ENCODE measurements at regions not wholly inside any gene's neighbourhood (a gene's known extent, or its start where the extent isn't known, plus 50 kb on each side); places are given as distances from the start of the nearest gene placed in this dataset.
A peak's percentile ranks its signal among the peaks of the same experiment; 100 is the strongest.

DNA sequence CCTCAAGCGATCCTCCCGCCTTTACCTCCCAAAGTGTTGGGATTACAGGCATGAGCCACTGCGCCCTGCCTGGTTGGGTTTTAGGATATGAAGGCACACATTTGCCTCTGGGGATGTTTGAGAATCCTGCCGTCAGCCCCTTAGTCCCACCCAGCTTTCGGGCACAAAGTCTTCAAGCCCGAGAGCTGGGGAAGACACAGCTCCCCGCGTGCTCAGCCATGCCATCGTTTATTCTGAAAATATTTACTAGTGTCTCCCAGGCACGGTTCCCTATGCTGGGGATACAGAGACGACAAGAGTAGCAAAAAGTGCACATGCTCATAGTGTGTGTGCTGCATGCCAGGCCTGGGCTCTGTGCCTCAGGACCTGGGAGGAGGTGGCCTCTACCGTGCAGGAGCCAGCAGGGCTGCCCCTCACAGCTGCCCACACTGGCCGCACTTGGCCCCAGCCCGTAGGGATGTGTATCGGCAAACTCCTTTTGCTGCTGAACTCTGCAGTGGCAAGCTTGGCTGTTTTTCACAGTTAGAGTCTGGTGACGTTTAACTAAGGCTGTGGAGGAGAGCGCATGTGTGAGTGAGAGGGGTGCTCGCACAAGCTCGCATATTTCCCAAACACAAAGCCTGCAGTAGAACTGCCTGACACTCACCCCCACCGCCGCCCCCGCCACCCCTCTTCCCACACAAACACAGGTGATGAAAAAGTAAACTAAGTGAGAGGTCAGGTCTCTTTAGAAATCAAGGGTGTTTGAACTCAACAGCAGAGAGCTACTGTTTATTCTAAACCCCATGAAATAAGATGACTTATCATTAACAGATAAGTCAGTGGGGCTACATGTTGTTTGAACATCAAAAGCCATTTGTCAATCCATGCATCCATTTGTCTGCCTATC, 266.4 kb downstream of the MRTFB start:
- Histone ChIP-seq H3K4me1 (ENCODE audit: control insufficient read depth, insufficient read depth, low read length) (no peaks in the 10 kb centered on the region), H3K4me3 (ENCODE audit: insufficient read depth, low read depth, low read length) (no peak overlapping the region), H3K9me3 (ENCODE audit: control insufficient read depth, low read length) (no peaks in the 10 kb centered on the region), H3K27me3 (ENCODE audit: control insufficient read depth, insufficient read depth, low read length, poor library complexity, severe bottlenecking) (no peaks in the 10 kb centered on the region), H3K27ac (ENCODE audit: insufficient read depth, low read depth, low read length, poor library complexity, severe bottlenecking) (no peak overlapping the region), H3K36me3 (ENCODE audit: control insufficient read depth, insufficient read depth, low read length) (no peaks in the 10 kb centered on the region)
- WGBS, 2 experiments: 86 to 87% methylated on average over 19 to 22 of the region's 22 CpGs

DNA sequence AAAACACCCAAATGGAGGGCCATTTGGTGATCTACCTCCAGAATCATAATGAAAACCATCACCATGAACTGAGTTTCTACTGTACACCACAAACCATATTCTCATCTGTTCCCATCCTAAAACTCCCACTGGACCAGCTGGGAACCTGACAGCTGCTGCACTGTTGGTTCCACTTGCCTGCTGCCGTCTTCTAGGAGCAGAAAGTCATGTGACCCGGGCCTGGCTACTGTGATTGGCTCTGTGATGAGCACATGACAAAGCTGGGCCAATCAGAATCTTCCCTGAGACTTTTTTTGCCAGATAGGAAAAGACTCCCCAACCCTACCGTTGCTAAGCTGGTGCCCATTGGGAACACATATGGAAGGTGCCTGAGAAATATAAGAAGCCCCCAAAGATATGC, 264.2 kb downstream of the MRTFB start:
- H3K4me3 ChIP-seq (ENCODE audit: insufficient read depth, low read depth, low read length): no peak overlapping the region
- no peaks in the 10 kb centered on the region for H3K27me3 ChIP-seq (ENCODE audit: control insufficient read depth, insufficient read depth, low read length, poor library complexity, severe bottlenecking)
- no peaks in the 10 kb centered on the region for H3K36me3 ChIP-seq (ENCODE audit: control insufficient read depth, insufficient read depth, low read length)
- no peaks in the 10 kb centered on the region for H3K4me1 ChIP-seq (ENCODE audit: control insufficient read depth, insufficient read depth, low read length)
- no peak overlapping the region for H3K27ac ChIP-seq (ENCODE audit: insufficient read depth, low read depth, low read length, poor library complexity, severe bottlenecking)
- no peaks in the 10 kb centered on the region for H3K9me3 ChIP-seq (ENCODE audit: control insufficient read depth, low read length)
- 94 to 95% methylated on average over 3 of the region's 3 CpGs for WGBS, 2 experiments

GRCh38 chr16:14334366-14335080, 263.4 kb downstream of the MRTFB start:
- Histone ChIP-seq H3K4me3 (ENCODE audit: insufficient read depth, low read depth, low read length) (no peak overlapping the region), H3K27ac (ENCODE audit: insufficient read depth, low read depth, low read length, poor library complexity, severe bottlenecking) (no peak overlapping the region), H3K4me1 (ENCODE audit: control insufficient read depth, insufficient read depth, low read length) (no peaks in the 10 kb centered on the region), H3K9me3 (ENCODE audit: control insufficient read depth, low read length) (no peaks in the 10 kb centered on the region), H3K27me3 (ENCODE audit: control insufficient read depth, insufficient read depth, low read length, poor library complexity, severe bottlenecking) (no peaks in the 10 kb centered on the region), H3K36me3 (ENCODE audit: control insufficient read depth, insufficient read depth, low read length) (no peaks in the 10 kb centered on the region)
- WGBS, 2 experiments: 86 to 95% methylated on average over 12 to 13 of the region's 13 CpGs

GRCh38 chr16:14333361-14333760, 262.2 kb downstream of the MRTFB start:
- Histone ChIP-seq H3K36me3 (ENCODE audit: control insufficient read depth, insufficient read depth, low read length) (peaks cover 3% of the 10 kb centered on the region), H3K4me3 (ENCODE audit: insufficient read depth, low read depth, low read length) (no peak overlapping the region), H3K4me1 (ENCODE audit: control insufficient read depth, insufficient read depth, low read length) (no peaks in the 10 kb centered on the region), H3K27me3 (ENCODE audit: control insufficient read depth, insufficient read depth, low read length, poor library complexity, severe bottlenecking) (no peaks in the 10 kb centered on the region), H3K9me3 (ENCODE audit: control insufficient read depth, low read length) (no peaks in the 10 kb centered on the region), H3K27ac (ENCODE audit: insufficient read depth, low read depth, low read length, poor library complexity, severe bottlenecking) (no peak overlapping the region)
- 85 to 97% methylated on average over 2 of the region's 2 CpGs for WGBS, 2 experiments

GRCh38 chr16:14331020-14331419, 259.9 kb downstream of the MRTFB start:
- Histone ChIP-seq H3K27me3 (ENCODE audit: control insufficient read depth, insufficient read depth, low read length, poor library complexity, severe bottlenecking) (no peaks in the 10 kb centered on the region), H3K9me3 (ENCODE audit: control insufficient read depth, low read length) (no peaks in the 10 kb centered on the region), H3K4me1 (ENCODE audit: control insufficient read depth, insufficient read depth, low read length) (peaks cover 6% of the 10 kb centered on the region), H3K4me3 (ENCODE audit: insufficient read depth, low read depth, low read length) (no peak overlapping the region), H3K27ac (ENCODE audit: insufficient read depth, low read depth, low read length, poor library complexity, severe bottlenecking) (no peak overlapping the region), H3K36me3 (ENCODE audit: control insufficient read depth, insufficient read depth, low read length) (peaks cover 7% of the 10 kb centered on the region)
- WGBS, 2 experiments: 84 to 91% methylated on average over 2 of the region's 2 CpGs

GRCh38 chr16:14329727-14330350, 258.7 kb downstream of the MRTFB start:
- H3K36me3 ChIP-seq (ENCODE audit: control insufficient read depth, insufficient read depth, low read length): peaks cover 7% of the 10 kb centered on the region
- H3K9me3 ChIP-seq (ENCODE audit: control insufficient read depth, low read length): no peaks in the 10 kb centered on the region
- no peaks in the 10 kb centered on the region for H3K27me3 ChIP-seq (ENCODE audit: control insufficient read depth, insufficient read depth, low read length, poor library complexity, severe bottlenecking)
- H3K27ac ChIP-seq (ENCODE audit: insufficient read depth, low read depth, low read length, poor library complexity, severe bottlenecking): no peak overlapping the region
- 96% methylated on average over 3 of the region's 3 CpGs for WGBS, 2 experiments
- no peak overlapping the region for H3K4me3 ChIP-seq (ENCODE audit: insufficient read depth, low read depth, low read length)
- H3K4me1 ChIP-seq (ENCODE audit: control insufficient read depth, insufficient read depth, low read length): peaks cover 10% of the 10 kb centered on the region

- H3K27ac ChIP-seq (ENCODE audit: insufficient read depth, low read depth, low read length, poor library complexity, severe bottlenecking): peak overlapping the region; percentile 36
- WGBS, 2 experiments: 74 to 77% methylated on average over 16 of the region's 16 CpGs
These were observed 254.6 kb downstream of the MRTFB start for GRCh38 chr16:14325502-14326401.

DNA sequence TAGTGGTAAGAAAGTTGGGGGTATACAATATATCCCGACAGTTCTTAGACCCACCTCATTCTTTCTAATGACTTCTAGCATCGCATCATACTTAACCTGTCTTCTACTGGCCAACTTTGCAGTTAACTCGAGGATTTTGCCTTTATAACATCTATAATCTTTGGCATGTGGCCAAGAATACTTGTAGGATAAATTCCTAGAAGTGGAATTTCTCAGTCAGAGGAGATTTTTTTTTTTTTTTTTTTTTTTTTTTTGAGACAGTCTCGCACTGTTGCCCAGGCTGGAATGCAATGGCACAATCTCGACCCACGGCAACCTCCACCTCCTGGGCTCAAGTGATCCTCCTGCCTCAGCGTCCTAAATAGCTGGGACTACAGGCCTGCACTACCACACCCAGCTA, 253.5 kb downstream of the MRTFB start:
- Histone ChIP-seq H3K4me3 (ENCODE audit: insufficient read depth, low read depth, low read length) (no peak overlapping the region), H3K4me1 (ENCODE audit: control insufficient read depth, insufficient read depth, low read length) (peaks cover 10% of the 10 kb centered on the region), H3K9me3 (ENCODE audit: control insufficient read depth, low read length) (no peaks in the 10 kb centered on the region), H3K27ac (ENCODE audit: insufficient read depth, low read depth, low read length, poor library complexity, severe bottlenecking) (no peak overlapping the region), H3K36me3 (ENCODE audit: control insufficient read depth, insufficient read depth, low read length) (peaks cover 7% of the 10 kb centered on the region), H3K27me3 (ENCODE audit: control insufficient read depth, insufficient read depth, low read length, poor library complexity, severe bottlenecking) (no peaks in the 10 kb centered on the region)
- 89 to 91% methylated on average over 6 to 7 of the region's 7 CpGs for WGBS, 2 experiments

More at GRCh38 chr16:14325502-14326401, 254.6 kb downstream of the MRTFB start:
- no peaks in the 10 kb centered on the region for H3K27me3 ChIP-seq (ENCODE audit: control insufficient read depth, insufficient read depth, low read length, poor library complexity, severe bottlenecking)
- H3K4me3 ChIP-seq (ENCODE audit: insufficient read depth, low read depth, low read length): no peak overlapping the region
- peaks cover 7% of the 10 kb centered on the region for H3K36me3 ChIP-seq (ENCODE audit: control insufficient read depth, insufficient read depth, low read length)
- H3K4me1 ChIP-seq (ENCODE audit: control insufficient read depth, insufficient read depth, low read length): peaks cover 10% of the 10 kb centered on the region
- H3K9me3 ChIP-seq (ENCODE audit: control insufficient read depth, low read length): no peaks in the 10 kb centered on the region

GRCh38 chr16:14322186-14322585, 251.1 kb downstream of the MRTFB start:
- WGBS, 2 experiments: 96 to 98% methylated on average over 9 of the region's 9 CpGs
- no peak overlapping the region for H3K27ac ChIP-seq (ENCODE audit: insufficient read depth, low read depth, low read length, poor library complexity, severe bottlenecking)

More at GRCh38 chr16:14322186-14322585, 251.1 kb downstream of the MRTFB start:
- peaks cover 10% of the 10 kb centered on the region for H3K4me1 ChIP-seq (ENCODE audit: control insufficient read depth, insufficient read depth, low read length)
- no peaks in the 10 kb centered on the region for H3K36me3 ChIP-seq (ENCODE audit: control insufficient read depth, insufficient read depth, low read length)
- H3K9me3 ChIP-seq (ENCODE audit: control insufficient read depth, low read length): no peaks in the 10 kb centered on the region
- H3K4me3 ChIP-seq (ENCODE audit: insufficient read depth, low read depth, low read length): no peak overlapping the region
- H3K27me3 ChIP-seq (ENCODE audit: control insufficient read depth, insufficient read depth, low read length, poor library complexity, severe bottlenecking): no peaks in the 10 kb centered on the region
